ENCODE measurements at regions not wholly inside any gene's neighbourhood (a gene's known extent, or its start where the extent isn't known, plus 50 kb on each side); places are given as distances from the start of the nearest gene placed in this dataset.
A peak's percentile ranks its signal among the peaks of the same experiment; 100 is the strongest.

GRCh38 chr18:6543330-6543908 is 128.7 kb upstream of the L3MBTL4 start:
- H3K9me3 ChIP-seq (ENCODE audit: control insufficient read depth in 1 of 2, insufficient read depth in 1 of 2, low read depth in 1 of 2, low read length in 2 of 2), result peaks cover 0 to 24% of the 10 kb centered on the region in 2 experiments; a peak in 2 of 4 replicates
- no TSS peak for BruUV-seq (replicated peaks)
- ATAC-seq, result no peak
- intact Hi-C loops (cut with micrococcal nuclease), result loop anchor here (5.0 kb wide), 1 partner anchor 344 kb away; no protein-coding TSS in a partner anchor
- no peak overlapping the region for H3K4me2 ChIP-seq (ENCODE audit: low read length)
- H3K79me2 ChIP-seq (ENCODE audit: insufficient read depth, low read length), result no peaks in the 10 kb centered on the region
- RAD21 ChIA-PET (ENCODE audit: low non-redundant PET in 1 of 2, low total read pairs in 2 of 2, uncharacterized antibody in 2 of 2, unreplicated experiment in 2 of 2), result no interaction called here
- CTCF ChIA-PET, result interaction anchor here (1.0 kb wide), 1 partner anchor 343 kb away, joined by 3 read pairs; no protein-coding TSS in a partner anchor
- no peaks in the 10 kb centered on the region for H3K9me2 ChIP-seq (ENCODE audit: insufficient read depth)
- no peaks in the 10 kb centered on the region for H3K4me1 ChIP-seq (ENCODE audit: control insufficient read depth in 1 of 2, insufficient read depth in 2 of 2, low read length in 2 of 2)
- DNase-seq (ENCODE audit: low read depth, low spot score), result no peak
- no peaks in the 10 kb centered on the region for H3K36me3 ChIP-seq (ENCODE audit: control insufficient read depth in 1 of 2, insufficient read depth in 2 of 2, low read length in 2 of 2)
- no peaks in the 10 kb centered on the region for H4K20me1 ChIP-seq (ENCODE audit: insufficient read depth)
- TF ChIP-seq ZFX (IDR thresholded peaks at IDR 0.05) (no peak), CTCF (IDR thresholded peaks at IDR 0.05 in 2 of 3, conservative IDR thresholded peaks at IDR 0.05 in 1 of 3; ENCODE audit: borderline replicate concordance in 1 of 3, insufficient read depth in 1 of 3, low read depth in 2 of 3, low read length in 2 of 3) (peak in 2 of 3 experiments; percentile 3 to 28; a peak in 1 of 6 replicates)
- no peak overlapping the region for H3K27ac ChIP-seq (ENCODE audit: low read depth, low read length)
- POLR2A ChIA-PET, result no interaction called here
- no peaks in the 10 kb centered on the region for H3K27me3 ChIP-seq (ENCODE audit: insufficient read depth, low read length)
- H2AFZ ChIP-seq (ENCODE audit: low read depth, low read length, poor library complexity, severe bottlenecking), result no peak overlapping the region
- H3K9ac ChIP-seq (ENCODE audit: low read length), result no peak overlapping the region
- no peak overlapping the region for H3K4me3 ChIP-seq (replicated peaks in 1 of 2; ENCODE audit: low read depth in 1 of 2, low read length in 2 of 2)

GRCh38 chr18:6546229-6546628 is 131.5 kb upstream of the L3MBTL4 start:
- ChIA-PET RAD21 (ENCODE audit: low non-redundant PET in 1 of 2, low total read pairs in 2 of 2, uncharacterized antibody in 2 of 2, unreplicated experiment in 2 of 2) (no interaction called here), CTCF (no interaction called here), POLR2A (no interaction called here)
- H3K9ac ChIP-seq (ENCODE audit: low read length), result no peak overlapping the region
- H3K9me3 ChIP-seq (ENCODE audit: control insufficient read depth in 1 of 2, insufficient read depth in 1 of 2, low read depth in 1 of 2, low read length in 2 of 2), result peaks cover 0 to 18% of the 10 kb centered on the region in 2 experiments; a peak in 2 of 4 replicates
- ATAC-seq (no peak), DNase-seq (ENCODE audit: low read depth, low spot score) (no peak)
- H4K20me1 ChIP-seq (ENCODE audit: insufficient read depth), result no peaks in the 10 kb centered on the region
- intact Hi-C loops (cut with micrococcal nuclease), result no loop called here
- H3K27me3 ChIP-seq (ENCODE audit: insufficient read depth, low read length), result no peaks in the 10 kb centered on the region
- H3K4me3 ChIP-seq (replicated peaks in 1 of 2; ENCODE audit: low read depth in 1 of 2, low read length in 2 of 2), result no peak overlapping the region
- BruUV-seq (replicated peaks), result no TSS peak
- TF ChIP-seq YY1 (IDR thresholded peaks at IDR 0.05; ENCODE audit: extremely low read depth, insufficient replicate concordance, low read depth, low read length) (no peak), CEBPB (IDR thresholded peaks at IDR 0.05; ENCODE audit: low read depth) (no peak), MAX (IDR thresholded peaks at IDR 0.05) (no peak), RAD21 (IDR thresholded peaks at IDR 0.05; ENCODE audit: low read depth) (no peak), ATF3 (IDR thresholded peaks at IDR 0.05) (no peak)
- H2AFZ ChIP-seq (ENCODE audit: low read depth, low read length, poor library complexity, severe bottlenecking), result no peak overlapping the region
- no peaks in the 10 kb centered on the region for H3K4me1 ChIP-seq (ENCODE audit: control insufficient read depth in 1 of 2, insufficient read depth in 2 of 2, low read length in 2 of 2)
- H3K79me2 ChIP-seq (ENCODE audit: insufficient read depth, low read length), result no peaks in the 10 kb centered on the region
- no peak overlapping the region for H3K27ac ChIP-seq (ENCODE audit: low read depth, low read length)
- H3K4me2 ChIP-seq (ENCODE audit: low read length), result no peak overlapping the region
- no peaks in the 10 kb centered on the region for H3K36me3 ChIP-seq (ENCODE audit: control insufficient read depth in 1 of 2, insufficient read depth in 2 of 2, low read length in 2 of 2)
- H3K9me2 ChIP-seq (ENCODE audit: insufficient read depth), result no peaks in the 10 kb centered on the region
